ENCODE measurements at regions not wholly inside any gene's neighbourhood (a gene's known extent, or its start where the extent isn't known, plus 50 kb on each side); places are given as distances from the start of the nearest gene placed in this dataset.

DNA sequence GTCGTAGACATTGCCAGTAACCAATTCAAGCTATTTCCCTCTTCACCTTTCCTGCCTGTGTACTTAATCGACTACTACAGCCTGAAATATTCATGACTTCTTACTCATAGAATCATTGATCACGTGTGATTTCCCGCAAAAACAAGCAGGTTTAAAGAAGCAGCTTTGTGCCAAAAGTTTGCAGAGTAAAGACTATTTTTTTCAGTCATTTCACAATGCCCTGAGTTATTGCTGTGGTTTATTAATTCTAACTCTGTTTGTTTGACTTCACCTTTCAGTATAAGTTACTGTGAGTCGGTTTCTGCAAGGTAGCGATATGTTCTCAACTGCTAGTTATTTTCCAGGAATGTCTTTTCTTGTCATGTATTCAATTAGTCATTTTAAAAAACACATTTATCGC is 995.3 kb downstream of the SORCS1 start:
- Histone ChIP-seq H3K27me3 (replicated peaks; ENCODE audit: insufficient read depth) (no peaks in the 10 kb centered on the region), H3K4me1 (replicated peaks) (no peaks in the 10 kb centered on the region), H3K36me3 (no peaks in the 10 kb centered on the region), H3K9me3 (no peaks in the 10 kb centered on the region), H3K4me3 (no peak overlapping the region), H3K27ac (no peak overlapping the region)
- DNase-seq (ENCODE audit: low spot score), result no peak
- WGBS, result 70% methylated on average over 7 of the region's 7 CpGs
- TF ChIP-seq POLR2AphosphoS5 (IDR thresholded peaks at IDR 0.05), result no peak
- no peak for TF ChIP-seq POLR2A (IDR thresholded peaks at IDR 0.05)
- TF ChIP-seq CTCF (IDR thresholded peaks at IDR 0.05), result no peak
- intact Hi-C loops (cut with DNase I), result no loop called here

- WGBS, result 73% methylated on average over 2 of the region's 2 CpGs
- H3K36me3 ChIP-seq, result no peaks in the 10 kb centered on the region
- TF ChIP-seq POLR2AphosphoS5 (IDR thresholded peaks at IDR 0.05) (no peak), POLR2A (IDR thresholded peaks at IDR 0.05) (no peak), CTCF (IDR thresholded peaks at IDR 0.05) (no peak)
- intact Hi-C loops (cut with DNase I), result no loop called here
- H3K27ac ChIP-seq, result no peak overlapping the region
- no peaks in the 10 kb centered on the region for H3K9me3 ChIP-seq
- no peak overlapping the region for H3K4me3 ChIP-seq
- H3K27me3 ChIP-seq (replicated peaks; ENCODE audit: insufficient read depth), result no peaks in the 10 kb centered on the region
- H3K4me1 ChIP-seq (replicated peaks), result no peaks in the 10 kb centered on the region
- no peak for DNase-seq (ENCODE audit: low spot score)
These were observed 996.6 kb downstream of the SORCS1 start for GRCh38 chr10:106167946-106168345.

DNA sequence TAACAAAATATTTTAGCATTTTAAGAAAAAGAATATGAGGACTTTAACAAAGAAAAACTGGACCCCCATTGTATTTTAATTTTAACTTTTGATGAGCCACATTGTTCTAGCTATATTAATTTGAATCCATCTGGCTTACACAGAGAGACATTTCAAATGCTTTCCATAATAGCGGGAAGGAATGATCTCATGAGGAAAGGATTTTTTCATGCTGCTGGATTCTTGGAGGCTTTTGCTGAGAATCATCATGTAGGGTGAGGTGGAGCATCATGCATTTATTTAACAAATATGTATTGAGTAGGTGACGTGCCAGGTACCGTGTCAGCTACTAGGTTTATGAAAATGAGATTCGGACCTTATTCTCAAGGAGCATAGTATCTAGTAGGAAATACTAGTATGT is 1006.3 kb downstream of the SORCS1 start:
- 90% methylated on average over 4 of the region's 4 CpGs for WGBS
- no peak overlapping the region for H3K27ac ChIP-seq
- no peaks in the 10 kb centered on the region for H3K9me3 ChIP-seq
- no peaks in the 10 kb centered on the region for H3K4me1 ChIP-seq (replicated peaks)
- intact Hi-C loops (cut with DNase I), result no loop called here
- H3K27me3 ChIP-seq (replicated peaks; ENCODE audit: insufficient read depth), result no peaks in the 10 kb centered on the region
- DNase-seq (ENCODE audit: low spot score), result no peak
- H3K4me3 ChIP-seq, result no peak overlapping the region
- no peaks in the 10 kb centered on the region for H3K36me3 ChIP-seq
- no peak for TF ChIP-seq POLR2AphosphoS5 (IDR thresholded peaks at IDR 0.05)
- no peak for TF ChIP-seq CTCF (IDR thresholded peaks at IDR 0.05)
- TF ChIP-seq POLR2A (IDR thresholded peaks at IDR 0.05), result no peak

DNA sequence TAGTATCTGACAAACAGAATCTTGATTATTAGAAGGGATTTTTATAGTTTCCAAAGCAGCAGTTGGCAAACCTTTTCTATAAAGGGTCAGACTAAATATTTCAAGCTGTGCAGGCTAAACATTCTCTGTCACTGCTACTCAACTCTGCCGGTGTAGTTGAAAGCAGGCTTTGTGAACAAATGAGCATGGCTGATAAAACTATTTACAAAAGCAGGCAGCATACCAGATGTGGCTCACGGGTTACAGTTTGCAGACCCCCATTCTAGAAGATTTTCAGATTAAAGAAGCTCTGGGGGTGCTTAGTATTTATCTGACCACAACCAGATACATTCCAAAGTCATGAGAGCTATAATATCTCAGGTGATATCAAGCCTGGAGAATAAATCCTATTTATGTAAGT is 1017.5 kb downstream of the SORCS1 start:
- DNase-seq (ENCODE audit: low spot score), result no peak
- TF ChIP-seq CTCF (IDR thresholded peaks at IDR 0.05) (no peak), POLR2A (IDR thresholded peaks at IDR 0.05) (no peak), POLR2AphosphoS5 (IDR thresholded peaks at IDR 0.05) (no peak)
- Histone ChIP-seq H3K27me3 (replicated peaks; ENCODE audit: insufficient read depth) (no peaks in the 10 kb centered on the region), H3K4me1 (replicated peaks) (no peaks in the 10 kb centered on the region), H3K36me3 (no peaks in the 10 kb centered on the region), H3K27ac (no peak overlapping the region), H3K9me3 (no peaks in the 10 kb centered on the region), H3K4me3 (no peak overlapping the region)
- intact Hi-C loops (cut with DNase I), result no loop called here
- WGBS, result 12% methylated on average over 2 of the region's 2 CpGs

GRCh38 chr10:106139915-106140314 is 1024.6 kb downstream of the SORCS1 start:
- H3K36me3 ChIP-seq, result no peaks in the 10 kb centered on the region
- no peaks in the 10 kb centered on the region for H3K27me3 ChIP-seq (replicated peaks; ENCODE audit: insufficient read depth)
- H3K9me3 ChIP-seq, result no peaks in the 10 kb centered on the region
- intact Hi-C loops (cut with DNase I), result no loop called here
- DNase-seq (ENCODE audit: low spot score), result no peak
- TF ChIP-seq CTCF (IDR thresholded peaks at IDR 0.05), result no peak
- TF ChIP-seq POLR2AphosphoS5 (IDR thresholded peaks at IDR 0.05), result no peak
- TF ChIP-seq POLR2A (IDR thresholded peaks at IDR 0.05), result no peak
- no peak overlapping the region for H3K4me3 ChIP-seq
- no peaks in the 10 kb centered on the region for H3K4me1 ChIP-seq (replicated peaks)
- H3K27ac ChIP-seq, result no peak overlapping the region
